CD4-positive, alpha-beta T cell (primary cell): ENCODE measurements at regions not wholly inside any gene's neighbourhood (a gene's known extent, or its start where the extent isn't known, plus 50 kb on each side); places are given as distances from the start of the nearest gene placed in this dataset.

Experiments
- ATAC-seq: fragments of 200-7000 bp; cut with Tn5 transposase; one replicate; pipeline ENCODE4 v1.10.0; 2022; ENCODE audit warnings: mild to moderate bottlenecking; ENCODE audit not compliant: poor library complexity
- CTCF ChIA-PET: fragments of 350-600 bp; sonication (Branson Sonifier 250); formaldehyde crosslinking; loops from one replicate; lab custom pipeline; 2021; ENCODE audit warnings: antibody characterized with exemption, inconsistent platforms; lab: Charles Lee
- POLR2A ChIA-PET: fragments of 350-600 bp; sonication (Branson Sonifier 250); formaldehyde crosslinking; loops from one replicate; lab custom pipeline; 2021; ENCODE audit warnings: antibody characterized with exemption, inconsistent platforms; lab: Charles Lee
- DNase-seq, 14 experiments: peaks; one replicate each; pipeline ENCODE4 v3.0.0-alpha.2; 2013 to 2020; ENCODE audit warnings: mixed read lengths in 2 of 14
- H3K27ac ChIP-seq, 2 donors: one replicate each; pipeline versions ENCODE4 v1.5.1 to v1.7.0; 2013; ENCODE audit warnings: low read length in 2 of 2, low read depth in 1 of 2, mild to moderate bottlenecking in 1 of 2
- H3K27me3 ChIP-seq, 2 experiments: 1 replicate in 1 of 2; 2 replicates in 1 of 2; pipeline versions ENCODE4 v1.6.1 to v1.7.0; 2013; ENCODE audit warnings: low read length in 2 of 2, control low read depth in 1 of 2, mild to moderate bottlenecking in 1 of 2, moderate library complexity in 1 of 2; ENCODE audit not compliant: insufficient read depth in 2 of 2, control insufficient read depth in 1 of 2
- H3K36me3 ChIP-seq: one replicate; pipeline ENCODE4 v1.6.1; 2013; ENCODE audit warnings: low read length, control low read depth; ENCODE audit not compliant: insufficient read depth
- H3K4me1 ChIP-seq: one replicate; pipeline ENCODE4 v1.6.1; 2013; ENCODE audit warnings: low read length, control low read depth; ENCODE audit not compliant: insufficient read depth
- H3K4me3 ChIP-seq: one replicate; pipeline ENCODE4 v1.5.1; 2013; ENCODE audit warnings: mild to moderate bottlenecking, low read length, moderate library complexity
- H3K9me3 ChIP-seq, 2 experiments: 1 replicate in 1 of 2; 2 replicates in 1 of 2; pipeline versions ENCODE4 v1.6.1 to v1.7.0; 2013; ENCODE audit warnings: low read length in 2 of 2, mild to moderate bottlenecking in 2 of 2, control low read depth in 1 of 2, moderate library complexity in 1 of 2; ENCODE audit not compliant: control insufficient read depth in 1 of 2, insufficient read depth in 1 of 2
- H3K27ac Mint-ChIP-seq: one replicate; pipeline ENCODE4 v1.8.0; 2020; ENCODE audit warnings: mixed read lengths
- H3K27me3 Mint-ChIP-seq: one replicate; pipeline ENCODE4 v1.8.0; 2021; ENCODE audit warnings: mixed read lengths
- H3K36me3 Mint-ChIP-seq: one replicate; pipeline ENCODE4 v1.8.0; 2021; ENCODE audit warnings: low read depth, mixed read lengths
- H3K4me1 Mint-ChIP-seq: one replicate; pipeline ENCODE4 v1.8.0; 2021; ENCODE audit warnings: low read depth, mixed read lengths
- H3K4me3 Mint-ChIP-seq: one replicate; pipeline ENCODE4 v1.8.0; 2020; ENCODE audit warnings: mild to moderate bottlenecking, mixed read lengths
- H3K9me3 Mint-ChIP-seq: one replicate; pipeline ENCODE4 v1.8.0; 2020; ENCODE audit warnings: mixed read lengths
- intact Hi-C, 2 experiments: fragments of 100-400 bp; cut with DNase I in 1 of 2; cut with micrococcal nuclease in 1 of 2; formaldehyde crosslinking; loops; one replicate each; pipeline versions ENCODE4 v1.15.1 to v1.9.0; 2023 to 2025; cut with DNase I, micrococcal nuclease
- TF ChIP-seq, protein P1 (sequence below): fragments of 200-600 bp; IDR thresholded peaks from one replicate; pipeline ENCODE4 v1.8.0; 2022; ENCODE audit warnings: antibody characterized with exemption, mild to moderate bottlenecking

DNA sequence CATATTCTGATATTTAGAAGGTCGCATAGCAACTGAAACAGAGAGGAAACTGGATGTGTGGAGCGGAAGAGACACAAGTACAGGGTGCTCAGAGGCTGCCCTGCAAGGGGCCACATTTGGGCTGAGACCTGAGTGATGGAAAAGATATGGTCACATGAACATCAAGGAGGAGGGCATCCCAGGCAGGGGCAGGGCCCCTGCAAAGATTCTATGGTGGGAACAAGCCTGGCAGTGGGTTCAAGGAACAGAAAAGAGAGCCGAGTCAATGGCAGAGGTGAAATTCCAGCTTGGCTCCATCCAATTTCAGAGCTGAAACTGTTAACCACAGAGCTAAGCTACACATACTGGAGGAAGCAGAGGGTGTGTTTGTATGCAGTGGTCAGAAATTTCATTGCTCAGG, 227.7 kb downstream of the PRDM2 start:
- Mint-ChIP-seq H3K4me1 (no peaks in the 10 kb centered on the region), H3K36me3 (no peaks in the 10 kb centered on the region), H3K4me3 (no peak overlapping the region), H3K27me3 (peaks cover 45% of the 10 kb centered on the region), H3K9me3 (no peaks in the 10 kb centered on the region), H3K27ac (no peak overlapping the region)
- H3K36me3 ChIP-seq = no peaks in the 10 kb centered on the region
- no peaks in the 10 kb centered on the region for H3K4me1 ChIP-seq
- H3K9me3 ChIP-seq = no peaks in the 10 kb centered on the region
- intact Hi-C loops = no loop called here
- H3K4me3 ChIP-seq = no peak overlapping the region
- TF ChIP-seq, protein P1, sequence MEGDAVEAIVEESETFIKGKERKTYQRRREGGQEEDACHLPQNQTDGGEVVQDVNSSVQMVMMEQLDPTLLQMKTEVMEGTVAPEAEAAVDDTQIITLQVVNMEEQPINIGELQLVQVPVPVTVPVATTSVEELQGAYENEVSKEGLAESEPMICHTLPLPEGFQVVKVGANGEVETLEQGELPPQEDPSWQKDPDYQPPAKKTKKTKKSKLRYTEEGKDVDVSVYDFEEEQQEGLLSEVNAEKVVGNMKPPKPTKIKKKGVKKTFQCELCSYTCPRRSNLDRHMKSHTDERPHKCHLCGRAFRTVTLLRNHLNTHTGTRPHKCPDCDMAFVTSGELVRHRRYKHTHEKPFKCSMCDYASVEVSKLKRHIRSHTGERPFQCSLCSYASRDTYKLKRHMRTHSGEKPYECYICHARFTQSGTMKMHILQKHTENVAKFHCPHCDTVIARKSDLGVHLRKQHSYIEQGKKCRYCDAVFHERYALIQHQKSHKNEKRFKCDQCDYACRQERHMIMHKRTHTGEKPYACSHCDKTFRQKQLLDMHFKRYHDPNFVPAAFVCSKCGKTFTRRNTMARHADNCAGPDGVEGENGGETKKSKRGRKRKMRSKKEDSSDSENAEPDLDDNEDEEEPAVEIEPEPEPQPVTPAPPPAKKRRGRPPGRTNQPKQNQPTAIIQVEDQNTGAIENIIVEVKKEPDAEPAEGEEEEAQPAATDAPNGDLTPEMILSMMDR = no peak
- H3K27me3 ChIP-seq = peaks cover 0 to 9% of the 10 kb centered on the region in 2 experiments
- POLR2A ChIA-PET = no interaction called here
- ATAC-seq = no peak
- no peak overlapping the region for H3K27ac ChIP-seq
- DNase-seq = no peak
- CTCF ChIA-PET = no interaction called here

DNA sequence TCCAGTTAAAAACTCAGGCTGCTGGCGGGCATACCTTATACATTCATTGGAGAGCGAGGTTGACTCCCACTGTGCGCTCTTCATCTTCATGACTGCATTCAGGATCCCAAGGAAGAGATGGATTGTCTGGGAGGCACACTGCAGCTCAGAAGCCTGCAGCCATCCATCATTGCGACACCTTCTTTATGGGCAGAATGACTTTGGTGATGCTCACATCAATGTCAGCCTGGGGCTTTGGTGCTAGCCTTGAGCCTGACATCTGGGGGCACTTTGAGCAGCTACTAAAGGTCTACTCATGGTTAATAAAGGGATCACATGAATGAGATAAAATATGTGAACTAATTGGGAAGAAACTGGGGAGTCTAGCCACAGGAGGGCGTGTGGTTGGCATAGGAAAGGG, 229.3 kb downstream of the PRDM2 start:
- Histone ChIP-seq H3K9me3 (no peaks in the 10 kb centered on the region), H3K36me3 (no peaks in the 10 kb centered on the region), H3K4me3 (no peak overlapping the region), H3K27me3 (peaks cover 0 to 9% of the 10 kb centered on the region in 2 experiments), H3K27ac (no peak overlapping the region), H3K4me1 (no peaks in the 10 kb centered on the region)
- Mint-ChIP-seq H3K4me3 (no peak overlapping the region), H3K4me1 (no peaks in the 10 kb centered on the region), H3K36me3 (no peaks in the 10 kb centered on the region), H3K9me3 (no peaks in the 10 kb centered on the region), H3K27ac (no peak overlapping the region), H3K27me3 (peaks cover 36% of the 10 kb centered on the region)
- intact Hi-C loops = no loop called here
- no peak for ATAC-seq
- POLR2A ChIA-PET = no interaction called here
- no peak for DNase-seq
- CTCF ChIA-PET = no interaction called here
- TF ChIP-seq, protein P1 = no peak

DNA sequence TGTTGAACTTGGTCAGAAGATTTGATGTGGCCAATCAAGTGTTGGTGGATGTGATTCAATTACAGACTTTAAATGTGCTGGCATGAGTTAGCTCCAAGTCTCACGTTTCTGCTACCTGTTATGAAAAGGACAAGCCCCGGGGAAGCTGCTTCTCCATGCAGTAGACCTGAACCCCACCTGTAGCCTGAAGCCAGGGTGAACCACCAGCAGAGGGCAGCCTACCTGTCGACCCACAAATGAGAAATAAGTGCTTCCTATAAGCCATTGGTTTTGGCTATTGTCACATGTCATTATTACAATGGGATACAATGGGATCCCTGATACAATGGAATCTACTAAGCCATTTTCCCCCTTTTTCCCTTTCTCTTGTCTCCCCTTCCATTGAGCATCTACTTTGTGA, 230.2 kb downstream of the PRDM2 start:
- CTCF ChIA-PET = no interaction called here
- peaks cover 28% of the 10 kb centered on the region for H3K27me3 Mint-ChIP-seq
- intact Hi-C loops = loop anchor here in 1 of 2 experiments (10.0 kb wide), 1 partner anchor 1115 kb away; no protein-coding TSS in a partner anchor
- no peaks in the 10 kb centered on the region for H3K9me3 Mint-ChIP-seq
- Histone ChIP-seq H3K9me3 (no peaks in the 10 kb centered on the region), H3K36me3 (no peaks in the 10 kb centered on the region), H3K27me3 (peaks cover 0 to 9% of the 10 kb centered on the region in 2 experiments), H3K4me1 (no peaks in the 10 kb centered on the region), H3K4me3 (no peak overlapping the region), H3K27ac (no peak overlapping the region)
- ATAC-seq (no peak), DNase-seq (peak in 7 of 14 experiments; percentile 1 to 26 (median 2))
- H3K36me3 Mint-ChIP-seq = no peaks in the 10 kb centered on the region
- H3K27ac Mint-ChIP-seq = no peak overlapping the region
- POLR2A ChIA-PET = no interaction called here
- no peak overlapping the region for H3K4me3 Mint-ChIP-seq
- TF ChIP-seq, protein P1 = no peak
- no peaks in the 10 kb centered on the region for H3K4me1 Mint-ChIP-seq
